Osteocyte (in vitro differentiated cells): ENCODE measurements at regions not wholly inside any gene's neighbourhood (a gene's known extent, or its start where the extent isn't known, plus 50 kb on each side); places are given as distances from the start of the nearest gene placed in this dataset.

Experiments
- DNase-seq: peaks from one replicate; pipeline ENCODE4 v3.0.0; 2021; ENCODE audit warnings: mixed read lengths; ENCODE audit not compliant: unreplicated experiment; ENCODE audit errors: extremely low spot score
- H3K27ac Mint-ChIP-seq: one replicate; pipeline ENCODE4 v1.8.0; 2021; ENCODE audit warnings: mild to moderate bottlenecking, mixed read lengths; ENCODE audit not compliant: unreplicated experiment
- H3K27me3 Mint-ChIP-seq: one replicate; pipeline ENCODE4 v1.8.0; 2021; ENCODE audit warnings: mixed read lengths; ENCODE audit not compliant: unreplicated experiment
- H3K36me3 Mint-ChIP-seq: one replicate; pipeline ENCODE4 v1.8.0; 2021; ENCODE audit warnings: mixed read lengths; ENCODE audit not compliant: unreplicated experiment
- H3K4me1 Mint-ChIP-seq: one replicate; pipeline ENCODE4 v1.8.0; 2021; ENCODE audit warnings: mixed read lengths; ENCODE audit not compliant: unreplicated experiment
- H3K4me3 Mint-ChIP-seq: one replicate; pipeline ENCODE4 v1.8.0; 2021; ENCODE audit warnings: mild to moderate bottlenecking, moderate library complexity, mixed read lengths; ENCODE audit not compliant: unreplicated experiment
- H3K9me3 Mint-ChIP-seq: one replicate; pipeline ENCODE4 v1.8.0; 2021; ENCODE audit warnings: mixed read lengths; ENCODE audit not compliant: unreplicated experiment
- TF ChIP-seq, protein P1 (sequence below): fragments of 200-600 bp; sonication (generic); IDR thresholded peaks from 2 replicates; pipeline ENCODE4 v1.5.0; 2021; ENCODE audit warnings: antibody characterized with exemption, mild to moderate bottlenecking, moderate library complexity

DNA sequence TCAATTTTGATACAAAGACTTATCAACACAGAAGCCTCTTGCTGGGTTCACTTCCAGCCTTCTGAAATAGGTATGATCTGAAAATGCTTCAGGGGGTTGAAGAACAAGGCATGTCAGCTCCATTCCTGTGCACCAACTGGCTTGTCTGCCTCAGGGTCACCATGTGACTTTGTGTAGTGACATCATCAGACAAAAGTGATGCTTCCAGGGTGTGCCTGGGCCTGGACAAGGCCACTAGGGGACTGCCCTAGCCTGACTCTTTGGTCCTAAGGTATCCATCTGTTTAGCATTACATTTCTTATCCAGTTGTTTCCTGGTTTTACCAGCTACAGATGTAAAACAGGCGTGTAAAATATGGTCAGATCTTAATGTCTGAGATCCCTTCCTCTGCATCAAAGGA, 155.6 kb downstream of the CAND1 start:
- Mint-ChIP-seq H3K27me3 (peaks cover 12% of the 10 kb centered on the region), H3K36me3 (no peaks in the 10 kb centered on the region), H3K4me1 (peaks cover 32% of the 10 kb centered on the region), H3K27ac (no peak overlapping the region), H3K4me3 (no peak overlapping the region), H3K9me3 (no peaks in the 10 kb centered on the region)
- TF ChIP-seq, protein P1, sequence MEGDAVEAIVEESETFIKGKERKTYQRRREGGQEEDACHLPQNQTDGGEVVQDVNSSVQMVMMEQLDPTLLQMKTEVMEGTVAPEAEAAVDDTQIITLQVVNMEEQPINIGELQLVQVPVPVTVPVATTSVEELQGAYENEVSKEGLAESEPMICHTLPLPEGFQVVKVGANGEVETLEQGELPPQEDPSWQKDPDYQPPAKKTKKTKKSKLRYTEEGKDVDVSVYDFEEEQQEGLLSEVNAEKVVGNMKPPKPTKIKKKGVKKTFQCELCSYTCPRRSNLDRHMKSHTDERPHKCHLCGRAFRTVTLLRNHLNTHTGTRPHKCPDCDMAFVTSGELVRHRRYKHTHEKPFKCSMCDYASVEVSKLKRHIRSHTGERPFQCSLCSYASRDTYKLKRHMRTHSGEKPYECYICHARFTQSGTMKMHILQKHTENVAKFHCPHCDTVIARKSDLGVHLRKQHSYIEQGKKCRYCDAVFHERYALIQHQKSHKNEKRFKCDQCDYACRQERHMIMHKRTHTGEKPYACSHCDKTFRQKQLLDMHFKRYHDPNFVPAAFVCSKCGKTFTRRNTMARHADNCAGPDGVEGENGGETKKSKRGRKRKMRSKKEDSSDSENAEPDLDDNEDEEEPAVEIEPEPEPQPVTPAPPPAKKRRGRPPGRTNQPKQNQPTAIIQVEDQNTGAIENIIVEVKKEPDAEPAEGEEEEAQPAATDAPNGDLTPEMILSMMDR = no peak
- DNase-seq = no peak

DNA sequence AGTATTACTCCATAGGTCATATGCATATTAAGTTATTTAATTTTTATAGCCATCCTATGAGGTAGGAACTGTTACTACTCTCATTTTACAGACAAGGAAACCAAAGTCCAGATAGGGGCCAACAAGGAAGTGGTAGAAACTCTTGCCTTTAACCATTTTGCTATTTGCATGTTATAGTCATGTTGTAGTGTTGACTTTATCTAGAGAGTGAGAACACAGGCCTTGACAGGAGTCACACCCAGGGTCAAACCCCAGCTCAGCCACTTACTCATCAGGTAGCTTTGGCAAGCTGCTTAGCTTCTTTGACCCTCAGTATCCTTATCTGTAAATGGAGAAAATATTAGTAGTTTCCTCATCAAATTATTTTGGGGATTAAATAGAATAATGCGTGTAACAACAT, 156.2 kb downstream of the CAND1 start:
- Mint-ChIP-seq H3K9me3 (no peaks in the 10 kb centered on the region), H3K27ac (no peak overlapping the region), H3K27me3 (peaks cover 12% of the 10 kb centered on the region), H3K36me3 (no peaks in the 10 kb centered on the region), H3K4me3 (no peak overlapping the region), H3K4me1 (peaks cover 32% of the 10 kb centered on the region)
- TF ChIP-seq, protein P1 = no peak
- no peak for DNase-seq

DNA sequence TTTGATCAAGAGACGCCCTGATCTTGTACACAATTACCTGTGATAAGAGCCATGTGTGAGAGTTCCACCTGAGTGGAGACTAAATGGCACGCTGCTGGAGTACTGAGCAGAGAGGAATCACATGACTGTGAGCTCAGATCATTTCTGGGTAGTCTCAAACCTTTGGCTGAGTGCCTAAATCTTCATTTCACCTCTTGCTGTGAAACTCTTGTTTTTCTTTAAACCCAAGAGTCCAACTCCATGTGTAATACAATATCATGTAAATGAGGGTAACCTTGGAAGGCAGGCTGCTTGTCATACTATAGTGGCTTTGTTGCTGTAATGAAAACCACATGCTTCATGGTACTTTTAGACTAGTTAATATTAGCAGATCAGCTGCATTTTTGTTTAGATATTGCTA, 156.9 kb downstream of the CAND1 start:
- peaks cover 12% of the 10 kb centered on the region for H3K27me3 Mint-ChIP-seq
- TF ChIP-seq, protein P1 = no peak
- no peak for DNase-seq
- H3K9me3 Mint-ChIP-seq = no peaks in the 10 kb centered on the region
- H3K4me3 Mint-ChIP-seq = no peak overlapping the region
- peak overlapping the region; percentile 82 for H3K27ac Mint-ChIP-seq
- H3K4me1 Mint-ChIP-seq = peaks cover 32% of the 10 kb centered on the region
- H3K36me3 Mint-ChIP-seq = no peaks in the 10 kb centered on the region

DNA sequence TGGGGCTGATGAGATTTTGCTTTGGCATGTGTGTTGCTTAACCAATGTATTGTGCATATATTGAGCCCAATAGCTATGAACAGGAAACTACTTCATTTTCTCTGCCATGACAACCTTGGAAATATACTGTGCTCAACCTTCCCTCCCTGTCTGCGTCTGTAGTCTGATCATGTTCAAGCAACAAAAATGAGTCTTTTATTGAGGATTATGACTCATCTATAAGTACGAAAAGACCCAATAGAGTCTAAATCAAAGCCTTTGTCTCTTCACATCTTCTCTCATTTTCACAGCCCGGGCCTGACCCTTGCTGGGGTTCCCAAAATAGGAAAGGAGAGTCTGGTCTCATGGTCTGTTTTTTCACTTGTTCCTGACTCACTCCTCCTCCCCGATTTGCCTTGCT, 158.2 kb downstream of the CAND1 start:
- peaks cover 32% of the 10 kb centered on the region for H3K4me1 Mint-ChIP-seq
- H3K4me3 Mint-ChIP-seq = no peak overlapping the region
- TF ChIP-seq, protein P1 = no peak
- peak overlapping the region; percentile 31 for H3K27ac Mint-ChIP-seq
- peaks cover 12% of the 10 kb centered on the region for H3K27me3 Mint-ChIP-seq
- no peak for DNase-seq
- H3K9me3 Mint-ChIP-seq = no peaks in the 10 kb centered on the region
- H3K36me3 Mint-ChIP-seq = no peaks in the 10 kb centered on the region

DNA sequence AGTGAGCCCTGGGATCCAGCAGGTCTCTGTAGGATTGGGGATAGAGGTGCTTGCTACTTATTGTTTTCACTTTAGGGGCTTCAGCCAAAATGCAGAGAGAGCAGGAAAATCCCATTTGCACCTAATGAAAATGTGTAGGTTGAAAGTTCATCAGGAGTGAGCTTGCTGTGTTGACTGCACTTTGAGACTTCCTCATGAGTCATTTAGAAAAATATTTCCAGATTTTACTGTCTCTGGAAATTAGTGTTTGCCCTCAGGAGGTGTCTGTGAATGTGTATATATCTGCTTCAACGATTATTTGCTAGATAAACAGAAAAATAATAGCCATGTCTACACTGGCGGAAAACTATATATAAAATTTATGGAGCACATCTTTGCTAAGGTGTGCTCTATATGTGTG, 159.3 kb downstream of the CAND1 start:
- Mint-ChIP-seq H3K4me3 (no peak overlapping the region), H3K4me1 (peaks cover 32% of the 10 kb centered on the region), H3K9me3 (no peaks in the 10 kb centered on the region), H3K27ac (no peak overlapping the region), H3K27me3 (peaks cover 8% of the 10 kb centered on the region), H3K36me3 (no peaks in the 10 kb centered on the region)
- DNase-seq = no peak
- TF ChIP-seq, protein P1 = no peak
